WTC11 (cell line): ENCODE measurements at regions not wholly inside any gene's neighbourhood (a gene's known extent, or its start where the extent isn't known, plus 50 kb on each side); places are given as distances from the start of the nearest gene placed in this dataset.

ENCODE experiments used
- ATF3 ChIP-seq: sonication (generic); formaldehyde crosslinking; conservative IDR thresholded peaks from 2 replicates; pipeline ENCODE4 v1.8.1; 2022; ENCODE audit warnings: mild to moderate bottlenecking, missing genetic modification reagents
- CTCF ChIP-seq: fragments of 200-600 bp; IDR thresholded peaks from 2 replicates; pipeline ENCODE4 v1.8.0; 2022; ENCODE audit warnings: antibody characterized with exemption
- MXD4 ChIP-seq: fragments of 250-450 bp; sonication (Bioruptor Pico); IDR thresholded peaks from 2 replicates; pipeline ENCODE4 v1.8.0; 2021; ENCODE audit warnings: mild to moderate bottlenecking, moderate library complexity, borderline replicate concordance
- NFE2L1 ChIP-seq: sonication (generic); formaldehyde crosslinking; IDR thresholded peaks from 2 replicates; pipeline ENCODE4 v1.8.1; 2023; ENCODE audit warnings: missing genetic modification reagents
- RELA ChIP-seq: sonication (generic); formaldehyde crosslinking; IDR thresholded peaks from 2 replicates; pipeline ENCODE4 v1.8.1; 2022; ENCODE audit warnings: missing genetic modification reagents, mild to moderate bottlenecking, borderline replicate concordance

- TF ChIP-seq MXD4 (CRISPR knock-in tag): no peak
- TF ChIP-seq ATF3 (CRISPR knock-in tag): no peak
- no peak for TF ChIP-seq CTCF
- TF ChIP-seq RELA (CRISPR knock-in tag): no peak
- TF ChIP-seq NFE2L1 (CRISPR knock-in tag): no peak
Measured at GRCh38 chr3:147807776-147808175, 398.6 kb downstream of the ZIC1 start.
